AG04450 (cell line): ENCODE measurements at regions not wholly inside any gene's neighbourhood (a gene's known extent, or its start where the extent isn't known, plus 50 kb on each side); places are given as distances from the start of the nearest gene placed in this dataset.
"Not testable (repeated sequence)": the region's sequence is repeated elsewhere in the genome, so short reads cannot be mapped to it uniquely, and the experiment has no call there.

ENCODE experiments used
- CTCF ChIA-PET: fragments of 300-600, 350-600 bp; formaldehyde crosslinking; extraction: SDS; loops from one replicate; lab custom pipeline; 2022; ENCODE audit warnings: antibody characterized with exemption, inconsistent platforms; lab: Charles Lee
- POLR2A ChIA-PET: fragments of 350-600 bp; formaldehyde crosslinking; extraction: SDS; loops from one replicate; lab custom pipeline; 2021; ENCODE audit warnings: antibody characterized with exemption, inconsistent platforms; lab: Yijun Ruan, JAX
- DNase-seq: peaks from one replicate; pipeline ENCODE4 v3.0.0-alpha.2; 2011; ENCODE audit warnings: low read depth, low spot score
- H3K27ac ChIP-seq: one replicate; pipeline ENCODE4 v1.5.1; 2012; ENCODE audit warnings: low read depth, low read length, control low read depth
- H3K27me3 ChIP-seq: one replicate; pipeline ENCODE4 v1.6.0; 2012; ENCODE audit warnings: low read length; ENCODE audit not compliant: control insufficient read depth, insufficient read depth
- H3K4me3 ChIP-seq: 2 replicates; pipeline ENCODE4 v1.5.1; 2011; ENCODE audit warnings: mild to moderate bottlenecking, low read depth, low read length, control low read depth
- H3K9me3 ChIP-seq: 2 replicates; pipeline ENCODE4 v1.5.1; 2012; ENCODE audit warnings: low read length; ENCODE audit not compliant: control insufficient read depth, insufficient read depth
- CTCF ChIP-seq: IDR thresholded peaks from 2 replicates; pipeline ENCODE4 v1.5.1; 2011; ENCODE audit warnings: low read depth, low read length, control low read depth, inconsistent platforms

GRCh38 chr6:114878091-114878490 lies 535.3 kb upstream of the HS3ST5 start:
- Histone ChIP-seq H3K27me3 (no peaks in the 10 kb centered on the region), H3K4me3 (no peak overlapping the region), H3K9me3 (no peaks in the 10 kb centered on the region), H3K27ac (no peak overlapping the region)
- no peak for DNase-seq
- ChIA-PET CTCF (no interaction called here), POLR2A (no interaction called here)
- TF ChIP-seq CTCF = no peak

- DNase-seq = no peak
- CTCF ChIA-PET = no interaction called here
- no peak for TF ChIP-seq CTCF
- peaks cover 3% of the 10 kb centered on the region for H3K9me3 ChIP-seq
- no peak overlapping the region for H3K27ac ChIP-seq
- H3K27me3 ChIP-seq = no peaks in the 10 kb centered on the region
- H3K4me3 ChIP-seq = no peak overlapping the region
- POLR2A ChIA-PET = no interaction called here
Observed at GRCh38 chr6:114874410-114874809, 531.6 kb upstream of the HS3ST5 start.

- H3K27me3 ChIP-seq, H3K27ac ChIP-seq, POLR2A ChIA-PET, H3K9me3 ChIP-seq, H3K4me3 ChIP-seq, CTCF ChIA-PET, DNase-seq: not testable (repeated sequence)
Observed at GRCh38 chr6:114865506-114865905, 522.7 kb upstream of the HS3ST5 start.

- no peak for TF ChIP-seq CTCF
Observed at GRCh38 chr6:114863610-114864009, 520.8 kb upstream of the HS3ST5 start.

GRCh38 chr6:114862819-114863218 lies 520.0 kb upstream of the HS3ST5 start:
- DNase-seq = no peak
- H3K27me3 ChIP-seq = no peaks in the 10 kb centered on the region
- no peak overlapping the region for H3K4me3 ChIP-seq
- TF ChIP-seq CTCF = no peak
- ChIA-PET POLR2A (no interaction called here), CTCF (interaction anchor here (0.8 kb wide), 1 partner anchor 40 kb away, joined by 3 read pairs; no protein-coding TSS in a partner anchor)
- H3K9me3 ChIP-seq = peaks cover 3% of the 10 kb centered on the region; the same call in 1 of the 2 replicates
- H3K27ac ChIP-seq = no peak overlapping the region

More at GRCh38 chr6:114863610-114864009, 520.8 kb upstream of the HS3ST5 start:
- DNase-seq = no peak
- ChIA-PET POLR2A (no interaction called here), CTCF (no interaction called here)
- Histone ChIP-seq H3K27ac (no peak overlapping the region), H3K27me3 (no peaks in the 10 kb centered on the region), H3K4me3 (no peak overlapping the region), H3K9me3 (peaks cover 3% of the 10 kb centered on the region; the same call in 1 of the 2 replicates)

GRCh38 chr6:114862064-114862463 lies 519.2 kb upstream of the HS3ST5 start:
- no peak for TF ChIP-seq CTCF
- Histone ChIP-seq H3K27ac (no peak overlapping the region), H3K4me3 (no peak overlapping the region), H3K9me3 (peaks cover 6% of the 10 kb centered on the region), H3K27me3 (no peaks in the 10 kb centered on the region)
- ChIA-PET CTCF (no interaction called here), POLR2A (no interaction called here)
- no peak for DNase-seq
